Kasumi-1 (cell line): ENCODE measurements at regions not wholly inside any gene's neighbourhood (a gene's known extent, or its start where the extent isn't known, plus 50 kb on each side); places are given as distances from the start of the nearest gene placed in this dataset.
A peak's percentile ranks its signal among the peaks of the same experiment; 100 is the strongest.
"Not testable (repeated sequence)": the region's sequence is repeated elsewhere in the genome, so short reads cannot be mapped to it uniquely, and the experiment has no call there.

ENCODE experiments used
- DNase-seq, 2 experiments: peaks; one replicate each; lab custom pipeline; 2025; lab: John Stamatoyannopoulos, UW

DNA sequence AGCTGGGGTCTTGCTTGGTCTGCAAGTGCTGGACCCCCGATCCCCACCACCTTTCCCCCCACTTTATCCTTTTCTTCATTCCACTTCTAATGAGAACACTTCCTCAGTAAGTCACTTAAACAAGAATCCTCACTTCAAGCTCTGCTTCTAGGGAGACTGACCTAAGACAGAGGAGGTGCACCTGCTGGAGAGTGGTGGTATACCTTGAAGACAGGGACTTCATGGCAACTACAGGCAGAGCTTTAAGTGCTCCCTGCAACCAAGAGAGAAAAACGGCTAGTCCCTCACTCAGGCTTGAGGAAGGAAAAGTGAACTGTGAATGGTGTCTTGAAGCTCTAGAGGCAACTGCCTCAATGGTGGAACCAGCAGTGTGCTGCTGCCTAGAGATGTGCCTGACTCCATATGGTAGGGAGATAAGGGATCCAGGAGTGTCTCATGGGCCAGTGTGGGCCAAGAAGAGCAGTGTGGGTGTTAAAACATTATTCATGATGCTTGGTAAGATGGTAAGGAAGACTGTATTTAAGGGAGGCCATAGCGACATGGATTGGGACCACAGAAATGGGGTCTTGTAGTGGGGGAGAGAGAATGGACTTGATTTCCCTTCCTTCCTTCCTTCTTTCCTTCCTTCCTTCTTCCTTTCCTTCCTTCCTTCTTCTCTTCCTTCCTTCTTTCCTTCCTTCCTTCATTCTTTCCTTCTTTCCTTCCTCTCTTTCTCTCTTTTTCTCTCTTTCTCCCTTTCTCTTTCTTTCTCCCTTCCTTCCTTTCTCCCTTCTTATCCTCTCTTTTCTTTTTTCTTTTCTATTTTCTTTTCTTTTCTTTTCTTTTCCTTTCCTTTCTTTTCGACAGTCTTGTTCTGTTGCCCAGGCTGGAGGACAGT is 96.2 kb upstream of the NAP1L1 start:
- DNase-seq = no peak

GRCh38 chr12:76178452-76178851 is 94.0 kb upstream of the NAP1L1 start:
- DNase-seq = no peak

GRCh38 chr12:76177821-76178220 is 93.3 kb upstream of the NAP1L1 start:
- DNase-seq = no peak

DNA sequence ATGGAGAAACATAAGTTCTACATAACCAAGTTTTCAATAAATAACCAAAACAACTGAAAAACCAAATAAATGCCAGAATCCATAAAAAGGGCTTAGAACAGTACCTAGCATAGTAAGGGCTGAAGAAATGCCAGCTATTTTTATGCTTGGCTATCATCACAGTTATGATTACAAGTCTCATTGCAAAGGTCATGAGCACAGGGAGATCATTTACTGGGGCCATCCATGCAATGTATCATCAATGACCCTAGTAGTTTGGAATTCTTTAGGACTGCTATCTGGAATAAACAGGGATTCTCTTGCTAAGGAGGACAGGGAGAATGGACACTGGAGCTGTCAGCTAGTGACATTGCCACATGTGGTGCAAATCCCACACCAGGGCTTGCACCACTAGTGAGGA is 92.5 kb upstream of the NAP1L1 start:
- no peak for DNase-seq

- not testable (repeated sequence) for DNase-seq
Observed at GRCh38 chr12:76175946-76176345, 91.5 kb upstream of the NAP1L1 start.

- DNase-seq = no peak
Observed at GRCh38 chr12:76173756-76174155, 89.3 kb upstream of the NAP1L1 start.

GRCh38 chr12:76158518-76159321 is 74.2 kb upstream of the NAP1L1 start:
- peak; percentile 32 to 33 for DNase-seq

GRCh38 chr12:76156726-76157125 is 72.2 kb upstream of the NAP1L1 start:
- DNase-seq = no peak

DNA sequence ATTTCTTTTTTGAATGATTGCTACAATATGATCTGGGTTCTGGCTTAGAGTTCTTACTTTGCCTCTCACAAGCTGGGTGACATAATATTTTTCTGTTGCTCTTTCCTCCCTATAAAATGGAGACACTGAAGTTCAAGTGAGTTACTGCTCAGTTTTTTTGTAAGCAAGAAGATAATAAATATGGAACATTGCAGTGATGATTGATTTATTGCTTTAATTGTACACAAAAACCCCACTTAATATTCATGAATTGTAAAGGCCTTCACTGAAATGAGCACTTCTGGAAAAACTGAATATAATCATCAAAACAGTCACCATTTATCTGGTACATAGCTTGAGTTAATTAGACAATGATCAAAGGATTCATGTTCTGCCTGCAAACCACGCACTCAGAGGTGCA is 71.8 kb upstream of the NAP1L1 start:
- no peak for DNase-seq

GRCh38 chr12:76155157-76155670 is 70.7 kb upstream of the NAP1L1 start:
- DNase-seq = no peak

GRCh38 chr12:76153616-76154015 is 69.1 kb upstream of the NAP1L1 start:
- DNase-seq = no peak

- DNase-seq = peak; percentile 34 to 57
Observed at GRCh38 chr12:76152181-76152807, 67.8 kb upstream of the NAP1L1 start.

- peak; percentile 31 to 48 for DNase-seq
Observed at GRCh38 chr12:76144245-76144549, 59.7 kb upstream of the NAP1L1 start.

GRCh38 chr12:76143343-76144244 is 59.1 kb upstream of the NAP1L1 start:
- DNase-seq = no peak

- no peak for DNase-seq
Observed at GRCh38 chr12:76142305-76142704, 57.8 kb upstream of the NAP1L1 start.

DNA sequence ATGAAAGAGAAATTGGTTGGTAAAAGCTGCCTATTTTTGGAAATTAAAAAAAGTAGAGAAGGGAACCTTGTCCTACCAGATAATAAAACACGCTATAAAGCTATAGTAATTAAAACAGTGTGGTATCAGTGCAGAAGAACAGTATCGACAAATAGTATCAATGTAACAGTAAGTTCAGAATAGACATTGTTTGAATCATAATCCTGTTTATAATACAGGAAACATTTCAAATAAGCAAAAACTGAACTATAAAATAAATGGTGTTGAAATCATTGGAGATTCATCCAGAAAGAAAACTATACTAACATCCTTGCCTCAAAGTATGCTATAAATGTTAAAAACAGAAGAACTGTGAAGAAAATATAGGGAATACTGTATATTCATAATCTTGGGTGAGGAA is 54.2 kb upstream of the NAP1L1 start:
- no peak for DNase-seq

DNA sequence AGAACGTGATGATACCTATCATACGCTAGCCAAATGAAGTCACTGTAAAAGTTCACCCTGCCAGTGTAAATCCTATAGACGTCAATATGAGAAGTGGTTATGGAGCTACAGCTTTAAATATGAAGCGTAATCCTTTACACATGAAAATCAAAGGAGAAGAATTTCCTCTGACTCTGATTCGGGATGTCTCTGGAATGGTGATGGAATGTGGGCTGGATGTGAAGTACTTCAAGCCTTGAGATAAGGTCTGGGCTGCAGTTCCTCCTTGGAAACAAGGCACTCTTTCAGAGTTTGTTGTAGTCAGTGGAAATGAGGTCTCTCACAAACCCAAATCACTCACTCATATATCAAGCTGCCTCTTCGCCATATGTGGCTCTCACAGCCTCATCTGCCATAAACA is 53.1 kb upstream of the NAP1L1 start:
- no peak for DNase-seq

GRCh38 chr12:76135456-76135855 is 51.0 kb upstream of the NAP1L1 start:
- no peak for DNase-seq
